H9 (cell line): ENCODE measurements at regions not wholly inside any gene's neighbourhood (a gene's known extent, or its start where the extent isn't known, plus 50 kb on each side); places are given as distances from the start of the nearest gene placed in this dataset.

Experiments
- DNase-seq: peaks from one replicate; pipeline ENCODE4 v3.0.0-alpha.2; 2017
- H2AFZ ChIP-seq: one replicate; pipeline ENCODE4 v1.6.1; 2013; ENCODE audit warnings: mild to moderate bottlenecking, low read length, control low read depth, moderate library complexity
- H2AK5ac ChIP-seq: 2 replicates; pipeline ENCODE4 v1.6.1; 2013; ENCODE audit warnings: low read length, control low read depth, mixed read lengths; ENCODE audit not compliant: insufficient read length
- H2BK120ac ChIP-seq: one replicate; pipeline ENCODE4 v1.6.1; 2013; ENCODE audit warnings: low read depth, mild to moderate bottlenecking, low read length, control low read depth, inconsistent platforms; ENCODE audit not compliant: poor library complexity, severe bottlenecking
- H2BK12ac ChIP-seq: 2 replicates; pipeline ENCODE4 v1.6.1; 2013; ENCODE audit warnings: low read length, control low read depth, mixed read lengths, low read depth; ENCODE audit not compliant: insufficient read length
- H2BK15ac ChIP-seq: 2 replicates; pipeline ENCODE4 v1.6.1; 2013; ENCODE audit warnings: low read depth, low read length, control low read depth
- H2BK20ac ChIP-seq: one replicate; pipeline ENCODE4 v1.6.1; 2013; ENCODE audit warnings: low read depth, mild to moderate bottlenecking, low read length, control low read depth, inconsistent platforms; ENCODE audit not compliant: poor library complexity, severe bottlenecking
- H2BK5ac ChIP-seq: 2 replicates; pipeline ENCODE4 v1.6.1; 2013; ENCODE audit warnings: low read length, control low read depth, mixed read lengths; ENCODE audit not compliant: insufficient read length
- H3K14ac ChIP-seq: 2 replicates; pipeline ENCODE4 v1.6.1; 2013; ENCODE audit warnings: low read length, control low read depth; ENCODE audit not compliant: insufficient read depth
- H3K18ac ChIP-seq: 2 replicates; pipeline ENCODE4 v1.6.1; 2013; ENCODE audit warnings: low read depth, mild to moderate bottlenecking, mixed read lengths, low read length, control low read depth; ENCODE audit not compliant: insufficient read length
- H3K23ac ChIP-seq: 2 replicates; pipeline ENCODE4 v1.6.1; 2013; ENCODE audit warnings: low read length, control low read depth, mixed read lengths, low read depth; ENCODE audit not compliant: insufficient read length
- H3K23me2 ChIP-seq: 2 replicates; pipeline ENCODE4 v1.6.1; 2013; ENCODE audit warnings: low read depth, mild to moderate bottlenecking, mixed read lengths, low read length, control low read depth; ENCODE audit not compliant: insufficient read length, poor library complexity, severe bottlenecking
- H3K27ac ChIP-seq: 2 replicates; pipeline ENCODE4 v1.5.1; 2013; ENCODE audit warnings: low read length, control low read depth, mixed read lengths, low read depth; ENCODE audit not compliant: insufficient read length
- H3K27me3 ChIP-seq: 2 replicates; pipeline ENCODE4 v1.6.1; 2013; ENCODE audit warnings: low read length, control low read depth, inconsistent platforms; ENCODE audit not compliant: insufficient read depth
- H3K4ac ChIP-seq: 2 replicates; pipeline ENCODE4 v1.6.1; 2013; ENCODE audit warnings: low read depth, mild to moderate bottlenecking, control low read depth, inconsistent platforms, low read length, moderate library complexity
- H3K4me1 ChIP-seq: 2 replicates; pipeline ENCODE4 v1.6.1; 2013; ENCODE audit warnings: low read length, control low read depth, inconsistent platforms; ENCODE audit not compliant: insufficient read depth
- H3K4me2 ChIP-seq: 2 replicates; pipeline ENCODE4 v1.6.1; 2013; ENCODE audit warnings: low read length, control low read depth, mixed read lengths; ENCODE audit not compliant: insufficient read length, insufficient read depth
- H3K56ac ChIP-seq: 2 replicates; pipeline ENCODE4 v1.6.1; 2013; ENCODE audit warnings: low read depth, mild to moderate bottlenecking, mixed read lengths, low read length, control low read depth; ENCODE audit not compliant: insufficient read length
- H3K79me1 ChIP-seq: 2 replicates; pipeline ENCODE4 v1.6.1; 2013; ENCODE audit warnings: low read depth, mild to moderate bottlenecking, moderate library complexity, low read length, control low read depth, inconsistent platforms; ENCODE audit not compliant: insufficient read depth, poor library complexity, severe bottlenecking
- H3K79me2 ChIP-seq: 2 replicates; pipeline ENCODE4 v1.6.1; 2013; ENCODE audit warnings: low read length, control low read depth, inconsistent platforms; ENCODE audit not compliant: insufficient read depth
- H3K9ac ChIP-seq: 2 replicates; pipeline ENCODE4 v1.6.1; 2013; ENCODE audit warnings: low read length, control low read depth, mixed read lengths; ENCODE audit not compliant: insufficient read length; ENCODE audit errors: extremely low read depth
- H3K9me3 ChIP-seq: one replicate; pipeline ENCODE4 v1.6.1; 2013; ENCODE audit warnings: low read depth, low read length, inconsistent platforms; ENCODE audit not compliant: control insufficient read depth
- H3T11ph ChIP-seq: one replicate; pipeline ENCODE4 v1.6.1; 2013; ENCODE audit warnings: mild to moderate bottlenecking, low read length, control low read depth, inconsistent platforms
- H4K20me1 ChIP-seq: one replicate; pipeline ENCODE4 v1.6.1; 2013; ENCODE audit not compliant: control insufficient read depth, insufficient read length, insufficient read depth
- H4K5ac ChIP-seq: 2 replicates; pipeline ENCODE4 v1.6.1; 2013; ENCODE audit warnings: low read depth, mild to moderate bottlenecking, mixed read lengths, low read length, control low read depth; ENCODE audit not compliant: insufficient read length
- H4K8ac ChIP-seq: replicated peaks from 2 replicates; pipeline ENCODE4 v1.6.1; 2013; ENCODE audit warnings: low read length, control low read depth, mixed read lengths, low read depth; ENCODE audit not compliant: insufficient read length
- H4K91ac ChIP-seq: 2 replicates; pipeline ENCODE4 v1.6.1; 2013; ENCODE audit warnings: low read depth, mild to moderate bottlenecking, moderate library complexity, mixed read lengths, low read length, control low read depth; ENCODE audit not compliant: insufficient read length
- H3K27ac Mint-ChIP-seq, 3 experiments: 2 replicates in 2 of 3; 3 replicates in 1 of 3; pipeline ENCODE4 v1.8.0; 2020 to 2021; ENCODE audit warnings: mixed read lengths in 3 of 3, mild to moderate bottlenecking in 1 of 3, moderate library complexity in 1 of 3
- H3K27me3 Mint-ChIP-seq: 2 replicates; pipeline ENCODE4 v1.8.0; 2021; ENCODE audit warnings: low read depth, mild to moderate bottlenecking, moderate library complexity, mixed read lengths
- H3K36me3 Mint-ChIP-seq, 3 experiments: 2 replicates in 2 of 3; 3 replicates in 1 of 3; pipeline ENCODE4 v1.8.0; 2020 to 2021; ENCODE audit warnings: low read depth in 3 of 3, mixed read lengths in 3 of 3; ENCODE audit not compliant: insufficient read depth in 1 of 3
- H3K4me1 Mint-ChIP-seq, 2 experiments: 2 replicates each; pipeline ENCODE4 v1.8.0; 2020; ENCODE audit warnings: mixed read lengths in 2 of 2
- H3K4me3 Mint-ChIP-seq, 2 experiments: 2 replicates in 1 of 2; 3 replicates in 1 of 2; pipeline ENCODE4 v1.8.0; 2020 to 2021; ENCODE audit warnings: mild to moderate bottlenecking in 2 of 2, mixed read lengths in 2 of 2, moderate library complexity in 1 of 2
- H3K9me3 Mint-ChIP-seq, 2 experiments: 2 replicates in 1 of 2; 3 replicates in 1 of 2; pipeline ENCODE4 v1.8.0; 2020; ENCODE audit warnings: mild to moderate bottlenecking in 2 of 2, mixed read lengths in 2 of 2, moderate library complexity in 1 of 2
- CTCF ChIP-seq: fragments of 200-600 bp; sonication (generic); conservative IDR thresholded peaks from 3 replicates; pipeline ENCODE4 v1.8.0; 2021; ENCODE audit warnings: antibody characterized with exemption, mild to moderate bottlenecking
- WGBS: extraction: QIAGEN DNeasy Blood & Tissue Kit; methylation state at CpG from one replicate; pipeline ENCODE4 v1.1.7; 2013; ENCODE audit warnings: missing lambda C conversion rate, low lambda C conversion rate, mixed read lengths; ENCODE audit not compliant: insufficient read length; ENCODE audit errors: extremely low coverage; 5-methylcytosine and 5-hydroxymethylcytosine counted together

GRCh38 chr13:103142151-103142550, 75.9 kb upstream of the SLC10A2 start:
- Histone ChIP-seq H2BK15ac (no peak overlapping the region), H3T11ph (no peak overlapping the region), H3K9me3 (no peaks in the 10 kb centered on the region), H2BK20ac (no peak overlapping the region), H2AFZ (no peak overlapping the region), H2AK5ac (no peak overlapping the region), H4K91ac (no peak overlapping the region), H4K8ac (no peak overlapping the region), H2BK5ac (no peak overlapping the region), H3K23me2 (no peaks in the 10 kb centered on the region), H3K27me3 (no peaks in the 10 kb centered on the region), H4K20me1 (no peaks in the 10 kb centered on the region), H3K4ac (no peak overlapping the region), H3K9ac (no peak overlapping the region), H3K79me1 (no peaks in the 10 kb centered on the region), H2BK12ac (no peak overlapping the region), H3K56ac (no peak overlapping the region), H3K27ac (no peak overlapping the region), H3K18ac (no peak overlapping the region), H3K4me1 (no peaks in the 10 kb centered on the region), H3K23ac (no peak overlapping the region), H2BK120ac (no peak overlapping the region), H4K5ac (no peak overlapping the region), H3K79me2 (no peaks in the 10 kb centered on the region; the same call in 1 of the 2 replicates), H3K14ac (no peak overlapping the region), H3K4me2 (no peak overlapping the region)
- Mint-ChIP-seq H3K4me1 (no peaks in the 10 kb centered on the region), H3K27ac (no peak overlapping the region), H3K9me3 (no peaks in the 10 kb centered on the region; a peak in 1 of 5 replicates), H3K36me3 (no peaks in the 10 kb centered on the region), H3K27me3 (no peaks in the 10 kb centered on the region), H3K4me3 (no peak overlapping the region)
- no CpG with 5 or more reads among the region's 2 CpGs for WGBS
- no peak for TF ChIP-seq CTCF
- no peak for DNase-seq
